ENCODE measurements at regions not wholly inside any gene's neighbourhood (a gene's known extent, or its start where the extent isn't known, plus 50 kb on each side); places are given as distances from the start of the nearest gene placed in this dataset.
"Not testable (repeated sequence)": the region's sequence is repeated elsewhere in the genome, so short reads cannot be mapped to it uniquely, and the experiment has no call there.

DNA sequence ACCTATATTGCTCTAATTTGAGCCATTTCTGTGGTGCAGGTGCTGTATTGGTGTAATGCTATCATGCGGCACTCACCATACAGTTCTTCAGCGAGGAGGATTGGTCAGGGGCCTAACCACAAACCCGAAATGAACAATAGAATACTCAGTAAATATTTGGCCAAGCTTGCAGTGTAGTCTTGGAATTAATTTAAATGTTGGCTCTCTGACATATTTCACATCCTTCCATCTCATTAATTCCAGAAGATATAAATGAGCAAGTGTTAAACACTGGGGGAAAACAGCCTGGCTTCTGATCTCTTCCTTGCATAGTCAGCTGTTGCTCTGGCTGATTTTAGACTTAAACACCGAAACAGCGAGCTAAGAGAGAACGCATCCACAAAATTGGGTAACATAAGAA, 663.1 kb upstream of the GHITM start:
- no peak for DNase-seq (ENCODE audit: low read depth in 4 of 4, low spot score in 2 of 4)

DNA sequence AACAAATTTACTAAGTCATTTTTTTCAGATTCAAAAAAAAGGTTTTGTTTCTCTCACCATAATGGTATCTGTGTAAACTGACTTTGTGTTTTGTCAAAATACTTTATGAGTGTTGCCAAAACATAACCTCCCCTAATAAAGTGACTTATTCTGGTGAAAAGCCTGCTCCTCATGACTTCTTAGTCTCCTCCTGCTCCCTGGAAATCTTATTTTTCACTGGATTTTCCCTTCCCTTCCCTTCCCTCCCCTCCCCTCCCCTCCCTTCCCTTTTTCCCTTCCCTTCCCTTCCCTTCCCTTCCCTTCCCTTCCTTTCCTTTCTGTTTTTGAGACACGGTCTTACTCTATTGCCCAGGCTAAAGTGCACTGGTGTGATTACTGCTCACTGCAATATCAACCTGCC, 650.1 kb upstream of the GHITM start:
- no peak for DNase-seq (ENCODE audit: low read depth in 4 of 4, low spot score in 2 of 4)

GRCh38 chr10:83492004-83492403, 647.3 kb upstream of the GHITM start:
- no peak for DNase-seq (ENCODE audit: low read depth in 4 of 4, low spot score in 2 of 4)

DNA sequence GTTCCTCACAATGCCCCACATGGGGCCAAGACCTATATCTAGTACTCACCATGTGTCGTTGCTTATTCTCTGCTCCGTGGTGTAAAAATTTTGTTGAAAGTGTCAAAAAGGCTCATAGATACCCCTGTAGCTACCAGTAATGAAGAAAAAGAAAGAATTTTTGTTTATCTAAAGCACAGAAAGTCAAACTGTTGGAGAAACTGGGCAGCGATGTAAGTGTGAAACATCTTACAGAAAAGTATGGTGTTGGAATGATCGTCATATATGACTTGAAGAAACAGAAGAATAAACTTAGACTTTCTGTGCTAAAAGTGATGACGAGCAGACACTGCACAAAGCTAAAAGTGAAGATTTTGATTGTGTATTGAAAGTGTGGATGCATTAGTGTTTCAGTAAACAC, 626.6 kb upstream of the GHITM start:
- DNase-seq (ENCODE audit: low read depth in 4 of 4, low spot score in 2 of 4) = no peak

- DNase-seq (ENCODE audit: low read depth in 4 of 4, low spot score in 2 of 4) = no peak
These were observed 624.3 kb upstream of the GHITM start for GRCh38 chr10:83515001-83515400.

GRCh38 chr10:83516788-83517187, 622.5 kb upstream of the GHITM start:
- no peak for DNase-seq (ENCODE audit: low read depth in 4 of 4, low spot score in 2 of 4)

DNA sequence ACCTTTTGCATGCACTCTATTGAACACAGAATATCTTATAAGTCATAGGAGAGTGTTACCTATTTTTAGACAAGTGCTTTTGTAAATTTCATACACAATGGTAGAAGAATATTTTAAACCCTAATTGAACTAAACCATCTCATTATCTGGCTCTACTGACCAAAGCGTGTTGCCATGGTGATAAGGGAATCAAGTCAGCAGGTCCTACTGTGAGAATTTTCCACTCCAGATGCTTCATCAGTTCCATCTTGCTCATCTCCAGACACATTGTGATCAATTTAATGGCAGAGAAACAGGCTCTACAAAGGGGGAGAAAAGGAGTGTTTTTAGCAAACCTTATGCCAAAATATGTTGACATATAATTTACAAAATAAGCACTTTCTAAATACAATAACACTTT, 621.9 kb upstream of the GHITM start:
- no peak for DNase-seq (ENCODE audit: low read depth in 4 of 4, low spot score in 2 of 4)

- no peak for DNase-seq (ENCODE audit: low read depth in 4 of 4, low spot score in 2 of 4)
These were observed 620.5 kb upstream of the GHITM start for GRCh38 chr10:83518779-83519178.

DNA sequence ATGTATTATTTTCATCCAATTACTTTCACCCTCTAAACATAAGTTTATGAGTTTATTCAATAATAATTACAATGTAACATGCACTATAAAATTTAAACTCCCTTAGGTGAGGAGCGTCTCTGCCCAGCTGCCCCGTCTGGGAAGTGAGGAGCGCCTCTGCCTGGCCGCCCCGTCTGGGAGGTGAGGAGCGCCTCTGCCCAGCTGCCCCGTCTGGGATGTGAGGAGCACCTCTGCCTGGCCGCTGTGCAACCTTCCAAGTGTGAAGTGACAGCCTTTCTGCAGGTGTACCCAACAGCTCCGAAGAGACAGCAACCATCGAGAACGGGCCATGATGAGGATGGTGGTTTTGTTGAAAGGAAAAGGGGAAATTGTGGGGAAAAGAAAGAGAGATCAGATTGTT, 618.9 kb upstream of the GHITM start:
- DNase-seq (ENCODE audit: low read depth in 4 of 4, low spot score in 2 of 4) = not testable (repeated sequence)

- no peak for DNase-seq (ENCODE audit: low read depth in 4 of 4, low spot score in 2 of 4)
These were observed 616.9 kb upstream of the GHITM start for GRCh38 chr10:83522456-83522855.

DNA sequence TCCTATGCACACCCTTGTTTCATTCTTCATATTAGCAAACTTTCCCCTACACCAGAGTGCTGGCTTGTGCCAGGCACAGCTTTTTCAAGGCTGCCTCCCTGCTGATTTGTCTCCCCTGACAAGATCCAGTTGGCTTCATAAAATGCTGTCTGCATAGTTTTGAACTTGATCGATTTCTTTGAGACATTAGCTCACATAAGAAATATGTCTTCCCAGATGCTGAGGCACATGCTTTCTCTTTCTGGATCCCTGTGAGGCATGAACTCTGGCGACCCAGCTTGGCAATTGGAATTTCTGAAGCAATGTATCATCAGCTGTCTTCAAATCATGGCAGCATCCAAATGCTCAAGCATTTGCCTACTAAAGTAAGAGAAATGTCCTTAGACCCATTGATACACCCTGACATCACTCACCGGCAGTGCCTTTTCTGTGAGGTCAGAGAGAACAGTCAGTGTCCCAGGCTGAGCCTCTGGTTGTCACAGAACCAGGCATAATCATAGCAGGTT, 616.4 kb upstream of the GHITM start:
- DNase-seq (ENCODE audit: low read depth in 4 of 4, low spot score in 2 of 4) = no peak

GRCh38 chr10:83527934-83528333, 611.4 kb upstream of the GHITM start:
- DNase-seq (ENCODE audit: low read depth in 4 of 4, low spot score in 2 of 4) = no peak

- DNase-seq (ENCODE audit: low read depth in 4 of 4, low spot score in 2 of 4) = no peak
These were observed 606.0 kb upstream of the GHITM start for GRCh38 chr10:83533290-83533689.

DNA sequence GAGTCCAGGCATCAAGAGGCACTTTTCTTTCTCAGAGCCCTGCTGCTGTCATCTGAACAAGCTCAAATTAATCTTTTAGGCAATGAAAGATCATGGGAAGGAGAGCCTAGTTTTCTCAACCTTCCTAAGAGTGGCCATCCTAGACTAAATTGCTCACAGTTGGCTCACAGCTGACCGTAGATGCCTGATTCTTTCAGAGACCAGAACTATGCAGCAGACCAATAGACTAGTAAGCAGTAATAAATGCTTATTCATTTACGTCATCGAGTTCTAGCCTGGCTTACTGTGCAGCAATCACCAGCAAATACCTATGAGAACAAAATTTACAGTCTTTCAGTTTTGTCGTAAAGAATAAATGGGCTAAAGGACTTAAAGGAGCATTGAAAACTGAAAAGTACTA, 602.9 kb upstream of the GHITM start:
- DNase-seq (ENCODE audit: low read depth in 4 of 4, low spot score in 2 of 4) = no peak

- no peak for DNase-seq (ENCODE audit: low read depth in 4 of 4, low spot score in 2 of 4)
These were observed 601.3 kb upstream of the GHITM start for GRCh38 chr10:83538047-83538446.

GRCh38 chr10:83539528-83540308, 599.6 kb upstream of the GHITM start:
- DNase-seq (ENCODE audit: low read depth in 4 of 4, low spot score in 2 of 4) = peak in 2 of 4 donors; percentile 23 to 26

- no peak for DNase-seq (ENCODE audit: low read depth in 4 of 4, low spot score in 2 of 4)
These were observed 598.3 kb upstream of the GHITM start for GRCh38 chr10:83541046-83541445.

DNA sequence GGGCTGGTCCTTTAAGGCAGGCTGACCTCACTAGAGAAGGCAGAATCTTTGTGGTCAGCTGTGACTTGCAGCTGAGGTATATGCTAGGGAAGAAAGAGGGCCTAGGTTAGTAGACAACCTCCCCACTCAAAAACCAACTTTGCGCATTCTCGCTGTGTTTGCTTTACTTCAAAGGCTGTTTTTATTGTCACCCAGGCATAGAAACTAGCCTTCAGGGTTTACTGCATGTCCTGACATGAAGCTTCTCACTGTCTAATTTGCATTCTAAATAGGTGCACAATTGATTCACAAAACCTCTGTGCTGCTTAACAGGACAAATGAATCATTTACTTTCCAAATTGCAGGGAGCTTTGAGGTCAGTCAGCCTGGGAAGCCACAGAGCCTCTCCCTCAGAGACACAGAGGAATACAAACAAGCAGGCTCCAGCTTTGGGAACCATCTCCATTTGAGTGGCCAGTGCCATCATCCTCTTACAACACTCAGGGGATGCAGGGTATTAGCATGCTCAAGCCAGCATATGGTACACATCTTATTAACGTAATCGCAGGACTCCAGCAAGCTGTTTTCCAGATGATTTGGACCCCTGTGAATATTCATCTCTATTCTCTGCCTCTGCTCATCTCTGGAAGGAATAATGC, 596.4 kb upstream of the GHITM start:
- DNase-seq (ENCODE audit: low read depth in 4 of 4, low spot score in 2 of 4) = no peak

DNA sequence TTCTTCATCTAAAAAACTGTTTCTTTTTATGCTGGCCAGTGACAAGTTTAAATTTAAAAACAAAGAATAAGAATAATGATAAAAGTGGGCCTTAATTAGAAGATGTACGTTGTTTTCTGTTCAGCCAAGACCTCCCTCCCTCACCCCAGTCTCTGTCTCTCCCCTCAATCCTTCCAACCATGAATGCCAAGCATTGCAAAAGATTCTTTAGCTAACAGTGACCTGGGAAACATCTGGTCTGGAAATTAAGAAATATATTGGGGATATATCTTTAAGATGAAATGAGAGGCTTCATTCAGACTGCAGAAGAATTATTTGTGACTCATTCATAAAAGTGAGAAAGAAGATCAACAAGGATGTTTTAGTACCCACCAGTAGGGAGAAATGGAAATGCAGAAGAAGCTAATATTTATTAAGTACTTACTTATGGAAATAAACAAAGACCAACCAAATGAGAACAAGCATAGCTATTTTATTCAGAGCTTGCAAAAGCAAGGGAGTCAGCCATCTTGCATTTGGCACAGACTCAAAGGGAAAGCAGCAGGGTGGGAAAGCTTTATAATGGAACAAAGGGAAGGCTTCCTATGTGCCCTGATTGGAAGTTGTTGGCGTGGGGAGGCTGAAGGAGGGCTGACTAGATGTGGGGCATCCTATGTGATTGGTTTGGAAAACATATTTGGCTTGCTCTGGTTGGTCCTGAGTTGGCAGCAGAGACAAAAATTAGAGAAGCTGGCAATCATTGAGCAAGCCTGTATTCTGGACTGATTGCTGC, 595.4 kb upstream of the GHITM start:
- no peak for DNase-seq (ENCODE audit: low read depth in 4 of 4, low spot score in 2 of 4)

DNA sequence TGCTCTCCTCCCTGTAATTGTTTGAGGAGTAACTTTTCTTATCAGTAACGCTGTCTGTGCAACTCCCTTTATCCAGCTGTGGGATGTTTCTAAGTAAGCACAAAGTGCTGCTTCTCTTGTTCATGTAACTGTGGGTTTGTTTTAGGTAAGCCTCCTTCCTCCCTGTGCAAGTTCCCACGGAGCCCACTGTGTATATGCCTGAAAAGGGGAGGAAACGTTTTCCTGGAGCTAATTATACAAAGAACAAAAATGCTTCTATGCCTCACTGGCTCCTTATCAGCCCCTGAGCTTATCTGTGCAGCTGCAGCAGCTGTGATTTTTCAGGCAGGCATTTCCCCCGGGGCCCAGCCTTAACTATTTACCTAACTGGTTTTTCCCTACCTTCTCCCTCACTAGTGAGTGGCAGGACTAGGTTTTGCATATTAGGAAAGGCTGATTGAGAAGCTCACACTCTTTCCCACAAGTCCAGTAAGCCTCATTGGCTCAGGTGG, 593.4 kb upstream of the GHITM start:
- DNase-seq (ENCODE audit: low read depth in 4 of 4, low spot score in 2 of 4) = no peak

DNA sequence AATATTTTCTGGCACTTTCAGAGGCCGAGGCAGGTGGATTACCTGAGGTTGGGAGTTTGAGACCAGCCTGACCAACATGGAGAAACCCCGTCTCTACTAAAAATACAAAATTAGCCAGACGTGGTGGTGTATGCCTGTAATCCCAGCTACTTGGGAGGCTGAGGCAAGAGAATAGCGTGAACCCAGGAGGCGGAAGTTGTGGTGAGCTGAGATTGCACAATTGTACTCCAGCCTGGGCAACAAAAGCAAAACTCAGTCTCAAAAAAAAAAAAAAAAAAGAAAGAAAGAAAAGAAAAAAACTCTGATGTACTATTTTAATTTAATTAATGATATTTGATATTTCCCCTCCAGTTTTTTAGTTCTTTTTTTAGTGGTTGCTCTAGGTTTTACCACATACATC, 588.1 kb upstream of the GHITM start:
- not testable (repeated sequence) for DNase-seq (ENCODE audit: low read depth in 4 of 4, low spot score in 2 of 4)

Data from left renal cortex interstitium (tissue), 4 donors.